Left ventricle myocardium inferior (tissue), 1 donor: ENCODE measurements at regions not wholly inside any gene's neighbourhood (a gene's known extent, or its start where the extent isn't known, plus 50 kb on each side); places are given as distances from the start of the nearest gene placed in this dataset.
"Not testable (repeated sequence)": the region's sequence is repeated elsewhere in the genome, so short reads cannot be mapped to it uniquely, and the experiment has no call there.

Source experiments
- DNase-seq: peaks from one replicate; pipeline ENCODE4 v3.0.0-alpha.2; 2020
- H3K27ac ChIP-seq: fragments of 200-600 bp; replicated peaks from 2 replicates; pipeline ENCODE4 v1.8.0; 2021
- H3K27me3 ChIP-seq: fragments of 200-600 bp; 2 replicates; pipeline ENCODE4 v1.8.0; 2021; ENCODE audit warnings: low read depth
- H3K36me3 ChIP-seq: fragments of 200-600 bp; 2 replicates; pipeline ENCODE4 v1.8.0; 2021
- H3K4me1 ChIP-seq: fragments of 200-600 bp; 2 replicates; pipeline ENCODE4 v1.8.0; 2021
- H3K4me3 ChIP-seq: fragments of 200-600 bp; 2 replicates; pipeline ENCODE4 v1.8.0; 2021; ENCODE audit warnings: mild to moderate bottlenecking, moderate library complexity
- H3K9me3 ChIP-seq: fragments of 200-600 bp; replicated peaks from 2 replicates; pipeline ENCODE4 v1.8.0; 2021
- CTCF ChIP-seq: fragments of 200-600 bp; IDR thresholded peaks from 2 replicates; pipeline ENCODE4 v1.8.0; 2021; ENCODE audit warnings: antibody characterized with exemption, mild to moderate bottlenecking, borderline replicate concordance
- intact Hi-C: fragments of 100-400 bp; cut with micrococcal nuclease; formaldehyde crosslinking; loops from one replicate; pipeline ENCODE4 v1.11.0; 2022
- donor health status: DM: no; HTN: yes; CAD: no; lungs with severe emphysema.

- TF ChIP-seq CTCF = no peak
- H3K27ac ChIP-seq = no peak overlapping the region
- no peaks in the 10 kb centered on the region for H3K9me3 ChIP-seq
- DNase-seq = no peak
- intact Hi-C loops = no loop called here
- no peaks in the 10 kb centered on the region for H3K27me3 ChIP-seq
- H3K36me3 ChIP-seq = no peaks in the 10 kb centered on the region
- no peak overlapping the region for H3K4me3 ChIP-seq
- H3K4me1 ChIP-seq = peaks cover 29% of the 10 kb centered on the region
Measured at GRCh38 chr1:219415433-219415832, 197.5 kb downstream of the ZC3H11B start.

- H3K27ac ChIP-seq = no peak overlapping the region
- H3K4me3 ChIP-seq = no peak overlapping the region
- peaks cover 29% of the 10 kb centered on the region for H3K4me1 ChIP-seq
- H3K27me3 ChIP-seq = no peaks in the 10 kb centered on the region
- no peaks in the 10 kb centered on the region for H3K36me3 ChIP-seq
- intact Hi-C loops = no loop called here
- no peaks in the 10 kb centered on the region for H3K9me3 ChIP-seq
- TF ChIP-seq CTCF = no peak
- DNase-seq = no peak
Measured at GRCh38 chr1:219414250-219414649, 198.7 kb downstream of the ZC3H11B start.

- DNase-seq = no peak
- Histone ChIP-seq H3K9me3 (no peaks in the 10 kb centered on the region), H3K4me3 (no peak overlapping the region), H3K4me1 (peaks cover 29% of the 10 kb centered on the region), H3K36me3 (no peaks in the 10 kb centered on the region), H3K27ac (peak overlapping the region; percentile 40), H3K27me3 (no peaks in the 10 kb centered on the region)
- no peak for TF ChIP-seq CTCF
- intact Hi-C loops = no loop called here
Measured at GRCh38 chr1:219413536-219413935, 199.4 kb downstream of the ZC3H11B start.

- H3K27ac ChIP-seq = peak overlapping the region; percentile 40
- H3K27me3 ChIP-seq = no peaks in the 10 kb centered on the region
- no peaks in the 10 kb centered on the region for H3K36me3 ChIP-seq
- no peaks in the 10 kb centered on the region for H3K9me3 ChIP-seq
- no peak for TF ChIP-seq CTCF
- intact Hi-C loops = no loop called here
- no peak overlapping the region for H3K4me3 ChIP-seq
- H3K4me1 ChIP-seq = peaks cover 26% of the 10 kb centered on the region
- DNase-seq = no peak
Measured at GRCh38 chr1:219412772-219413171, 200.1 kb downstream of the ZC3H11B start.

- H3K9me3 ChIP-seq, H3K27ac ChIP-seq, DNase-seq, H3K36me3 ChIP-seq, H3K4me3 ChIP-seq, H3K27me3 ChIP-seq, intact Hi-C loops: not testable (repeated sequence)
- peaks cover 17% of the 10 kb centered on the region for H3K4me1 ChIP-seq
Measured at GRCh38 chr1:219410721-219411120, 202.2 kb downstream of the ZC3H11B start.

- intact Hi-C loops = no loop called here
- H3K4me3 ChIP-seq = no peak overlapping the region
- H3K27ac ChIP-seq = no peak overlapping the region
- peaks cover 6% of the 10 kb centered on the region for H3K4me1 ChIP-seq
- no peak for DNase-seq
- no peaks in the 10 kb centered on the region for H3K36me3 ChIP-seq
- H3K27me3 ChIP-seq = no peaks in the 10 kb centered on the region
- no peaks in the 10 kb centered on the region for H3K9me3 ChIP-seq
- no peak for TF ChIP-seq CTCF
Measured at GRCh38 chr1:219405531-219406331, 207.2 kb downstream of the ZC3H11B start.
